Activated CD4-positive, alpha-beta T cell treated with anti-CD3 and anti-CD28 coated beads for 4 hours (primary cell): ENCODE measurements at regions not wholly inside any gene's neighbourhood (a gene's known extent, or its start where the extent isn't known, plus 50 kb on each side); places are given as distances from the start of the nearest gene placed in this dataset.

Experiments used
- DNase-seq, 2 donors: peaks; one replicate each; pipeline ENCODE4 v3.0.0-alpha.2; 2020

GRCh38 chr1:4090976-4091660 is 191.0 kb upstream of the C1orf174 start:
- no peak for DNase-seq

- DNase-seq, result no peak
Observed at GRCh38 chr1:4091996-4092395, 191.9 kb upstream of the C1orf174 start.

GRCh38 chr1:4093856-4094565 is 193.9 kb upstream of the C1orf174 start:
- DNase-seq, result no peak

GRCh38 chr1:4095433-4095971 is 195.4 kb upstream of the C1orf174 start:
- DNase-seq, result no peak

- DNase-seq, result no peak
Observed at GRCh38 chr1:4101459-4102161, 201.5 kb upstream of the C1orf174 start.

GRCh38 chr1:4105300-4105880 is 205.3 kb upstream of the C1orf174 start:
- DNase-seq, result no peak

GRCh38 chr1:4106731-4107130 is 206.7 kb upstream of the C1orf174 start:
- no peak for DNase-seq

GRCh38 chr1:4107291-4107690 is 207.2 kb upstream of the C1orf174 start:
- no peak for DNase-seq

- no peak for DNase-seq
Observed at GRCh38 chr1:4108331-4108730, 208.3 kb upstream of the C1orf174 start.

- no peak for DNase-seq
Observed at GRCh38 chr1:4108758-4109627, 208.9 kb upstream of the C1orf174 start.

- no peak for DNase-seq
Observed at GRCh38 chr1:4109628-4109940, 209.5 kb upstream of the C1orf174 start.

- no peak for DNase-seq
Observed at GRCh38 chr1:4110888-4111287, 210.8 kb upstream of the C1orf174 start.

- DNase-seq, result no peak
Observed at GRCh38 chr1:4113897-4114296, 213.8 kb upstream of the C1orf174 start.

GRCh38 chr1:4115191-4115900 is 215.3 kb upstream of the C1orf174 start:
- no peak for DNase-seq

- DNase-seq, result no peak
Observed at GRCh38 chr1:4117196-4117595, 217.1 kb upstream of the C1orf174 start.

- no peak for DNase-seq
Observed at GRCh38 chr1:4118746-4119515, 218.9 kb upstream of the C1orf174 start.

- no peak for DNase-seq
Observed at GRCh38 chr1:4119516-4120220, 219.6 kb upstream of the C1orf174 start.

- DNase-seq, result no peak
Observed at GRCh38 chr1:4120557-4121292, 220.7 kb upstream of the C1orf174 start.

GRCh38 chr1:4121293-4121684 is 221.2 kb upstream of the C1orf174 start:
- no peak for DNase-seq
